IMR-90 (cell line): ENCODE measurements at regions not wholly inside any gene's neighbourhood (a gene's known extent, or its start where the extent isn't known, plus 50 kb on each side); places are given as distances from the start of the nearest gene placed in this dataset.

ENCODE experiments used
- ATAC-seq: fragments of 200-7000 bp; cut with Tn5 transposase; 2 replicates; pipeline ENCODE4 v1.9.1; 2020; ENCODE audit warnings: low read depth, mild to moderate bottlenecking, moderate library complexity
- BruUV-seq: library from RNA; stranded (reverse); fragments of 400-500 nt; replicated peaks from 2 replicates; lab custom pipeline; 2021; lab: Mats Ljungman, UMichigan
- CTCF ChIA-PET: fragments of 300-600 bp; formaldehyde crosslinking; extraction: SDS; loops from one replicate; lab custom pipeline; 2021; ENCODE audit warnings: antibody characterized with exemption; lab: Yijun Ruan, JAX
- POLR2A ChIA-PET: fragments of 300-600 bp; sonication (Branson Sonifier 250); formaldehyde crosslinking; loops from one replicate; lab custom pipeline; 2022; ENCODE audit warnings: antibody characterized with exemption; ENCODE audit not compliant: unreplicated experiment; lab: Charles Lee
- DNase-seq: peaks from one replicate; pipeline ENCODE4 v3.0.0; 2013
- H2AFZ ChIP-seq: replicated peaks from 2 replicates; pipeline ENCODE3; 2013; ENCODE audit warnings: low read length, mild to moderate bottlenecking; ENCODE audit not compliant: poor library complexity
- H2AK5ac ChIP-seq: 2 replicates; pipeline ENCODE4 v1.6.1; 2013; ENCODE audit warnings: low read depth, low read length, inconsistent platforms
- H2AK9ac ChIP-seq: replicated peaks from 2 replicates; pipeline ENCODE3; 2013; ENCODE audit warnings: mild to moderate bottlenecking, low read depth, low read length, moderate library complexity; ENCODE audit not compliant: poor library complexity
- H2BK120ac ChIP-seq: 2 replicates; pipeline ENCODE4 v1.6.1; 2013; ENCODE audit warnings: low read depth, low read length, inconsistent platforms
- H2BK15ac ChIP-seq: 3 replicates; pipeline ENCODE4 v1.6.1; 2013; ENCODE audit warnings: low read depth, low read length, inconsistent platforms
- H2BK20ac ChIP-seq: 2 replicates; pipeline ENCODE4 v1.6.1; 2013; ENCODE audit warnings: low read depth, mild to moderate bottlenecking, inconsistent platforms, low read length, moderate library complexity
- H2BK5ac ChIP-seq: 2 replicates; pipeline ENCODE4 v1.6.1; 2013; ENCODE audit warnings: mild to moderate bottlenecking, low read depth, low read length, inconsistent platforms; ENCODE audit not compliant: poor library complexity, severe bottlenecking
- H3K14ac ChIP-seq: replicated peaks from 2 replicates; pipeline ENCODE4 v1.6.1; 2013; ENCODE audit warnings: low read depth, low read length, inconsistent platforms
- H3K18ac ChIP-seq: 2 replicates; pipeline ENCODE4 v1.6.1; 2013; ENCODE audit warnings: low read depth, low read length, control low read depth
- H3K23ac ChIP-seq: 2 replicates; pipeline ENCODE4 v1.6.1; 2013; ENCODE audit warnings: low read depth, low read length, inconsistent platforms
- H3K27ac ChIP-seq: 2 replicates; pipeline ENCODE4 v1.5.1; 2013; ENCODE audit warnings: mild to moderate bottlenecking, control low read depth, low read length; ENCODE audit not compliant: insufficient read depth
- H3K27me3 ChIP-seq: 2 replicates; pipeline ENCODE4 v1.6.1; 2013; ENCODE audit warnings: low read length; ENCODE audit not compliant: control insufficient read depth, insufficient read depth
- H3K36me3 ChIP-seq: 2 replicates; pipeline ENCODE4 v1.6.1; 2013; ENCODE audit warnings: low read length, mixed read lengths; ENCODE audit not compliant: control insufficient read depth, insufficient read depth
- H3K4ac ChIP-seq: 2 replicates; pipeline ENCODE4 v1.6.1; 2013; ENCODE audit warnings: low read depth, low read length, inconsistent platforms
- H3K4me1 ChIP-seq: 2 replicates; pipeline ENCODE4 v1.6.1; 2013; ENCODE audit warnings: low read length, mixed read lengths; ENCODE audit not compliant: control insufficient read depth, insufficient read depth
- H3K4me2 ChIP-seq: 2 replicates; pipeline ENCODE4 v1.6.1; 2013; ENCODE audit warnings: low read depth, mild to moderate bottlenecking, control low read depth, low read length, moderate library complexity
- H3K4me3 ChIP-seq: 2 replicates; pipeline ENCODE4 v1.5.1; 2013; ENCODE audit warnings: low read depth, mild to moderate bottlenecking, control low read depth, low read length, moderate library complexity; ENCODE audit not compliant: insufficient read depth
- H3K56ac ChIP-seq: 2 replicates; pipeline ENCODE4 v1.6.1; 2013; ENCODE audit warnings: low read length, inconsistent platforms; ENCODE audit not compliant: insufficient read depth; ENCODE audit errors: extremely low read depth
- H3K79me1 ChIP-seq, 2 experiments: 2 replicates each; pipeline ENCODE4 v1.6.1; 2013; ENCODE audit warnings: low read length in 2 of 2, inconsistent platforms in 1 of 2, low read depth in 1 of 2
- H3K9ac ChIP-seq: 2 replicates; pipeline ENCODE4 v1.6.1; 2013; ENCODE audit warnings: low read depth, low read length, control low read depth
- H3K9me1 ChIP-seq: 2 replicates; pipeline ENCODE4 v1.6.1; 2013; ENCODE audit warnings: low read length, inconsistent platforms; ENCODE audit not compliant: insufficient read depth
- H3K9me3 ChIP-seq: 2 replicates; pipeline ENCODE4 v1.6.1; 2013; ENCODE audit warnings: low read length; ENCODE audit not compliant: control insufficient read depth, insufficient read depth
- H4K20me1 ChIP-seq: 2 replicates; pipeline ENCODE4 v1.6.1; 2013; ENCODE audit warnings: low read length, inconsistent platforms; ENCODE audit not compliant: insufficient read depth
- H4K5ac ChIP-seq: 2 replicates; pipeline ENCODE4 v1.6.1; 2013; ENCODE audit warnings: mild to moderate bottlenecking, low read depth, low read length, control low read depth
- H4K8ac ChIP-seq, 2 experiments: 2 replicates each; pipeline ENCODE4 v1.6.1; 2013; ENCODE audit warnings: low read depth in 2 of 2, low read length in 2 of 2, control low read depth in 1 of 2, inconsistent platforms in 1 of 2
- H4K91ac ChIP-seq: 2 replicates; pipeline ENCODE4 v1.6.1; 2013; ENCODE audit warnings: low read depth, low read length, inconsistent platforms; ENCODE audit not compliant: insufficient read depth
- FOS ChIP-seq: fragments of 150-350 bp; IDR thresholded peaks from 2 replicates; pipeline ENCODE4 v1.6.1; 2016; ENCODE audit warnings: low read depth, low read length
- MAZ ChIP-seq: IDR thresholded peaks from 2 replicates; pipeline ENCODE4 v1.6.1; 2012; ENCODE audit warnings: low read depth, mild to moderate bottlenecking, low read length, improper control_type of control experiment, moderate library complexity, borderline replicate concordance
- dilution Hi-C: fragments of 300-500 bp; cut with HindIII; formaldehyde crosslinking; loops from one replicate; pipeline ENCODE4 v1.14.3; 2018; ENCODE audit warnings: low sequenced_read_pairs; ENCODE audit not compliant: unreplicated experiment
- in situ Hi-C: fragments of 300-500 bp; cut with MboI; formaldehyde crosslinking; loops from 3 replicates; pipeline ENCODE4 v1.14.3; 2019; ENCODE audit warnings: low sequenced_read_pairs, inconsistent platforms, mixed read lengths
- intact Hi-C: fragments of 100-400 bp; cut with micrococcal nuclease; formaldehyde crosslinking; loops from 2 replicates; pipeline ENCODE4 v1.10.0; 2022

- H3K9me1 ChIP-seq, result no peaks in the 10 kb centered on the region
- dilution Hi-C loops (no loop called here), in situ Hi-C loops (no loop called here), intact Hi-C loops (no loop called here)
- no peak overlapping the region for H2BK20ac ChIP-seq
- POLR2A ChIA-PET, result no interaction called here
- H3K14ac ChIP-seq, result no peak overlapping the region
- H3K18ac ChIP-seq, result no peak overlapping the region
- H2AK9ac ChIP-seq, result no peak overlapping the region
- H2BK15ac ChIP-seq, result no peak overlapping the region
- no peak overlapping the region for H4K91ac ChIP-seq
- DNase-seq (no peak), ATAC-seq (no peak)
- H3K4me2 ChIP-seq, result no peak overlapping the region
- no peak overlapping the region for H3K4me3 ChIP-seq
- no peaks in the 10 kb centered on the region for H3K4me1 ChIP-seq
- H4K8ac ChIP-seq, result no peak overlapping the region
- no peak overlapping the region for H2AFZ ChIP-seq
- H3K4ac ChIP-seq, result no peak overlapping the region
- H2BK120ac ChIP-seq, result no peak overlapping the region
- H3K9me3 ChIP-seq, result no peaks in the 10 kb centered on the region
- H4K20me1 ChIP-seq, result no peaks in the 10 kb centered on the region
- TF ChIP-seq MAZ (no peak), FOS (no peak)
- H3K79me1 ChIP-seq, result no peaks in the 10 kb centered on the region
- BruUV-seq, result no TSS peak
- no peak overlapping the region for H2AK5ac ChIP-seq
- H3K23ac ChIP-seq, result no peak overlapping the region
- H3K56ac ChIP-seq, result no peak overlapping the region
- H3K9ac ChIP-seq, result no peak overlapping the region
- H2BK5ac ChIP-seq, result no peak overlapping the region
- H3K27me3 ChIP-seq, result no peaks in the 10 kb centered on the region
- CTCF ChIA-PET, result no interaction called here
- H3K36me3 ChIP-seq, result no peaks in the 10 kb centered on the region
- no peak overlapping the region for H4K5ac ChIP-seq
- no peak overlapping the region for H3K27ac ChIP-seq
Observed at GRCh38 chr20:18928626-18929025, 115.0 kb downstream of the SCP2D1 start.
